ENCODE measurements at regions not wholly inside any gene's neighbourhood (a gene's known extent, or its start where the extent isn't known, plus 50 kb on each side); places are given as distances from the start of the nearest gene placed in this dataset.

GRCh38 chr1:241447031-241447644, 72.4 kb downstream of the FH start:
- TF ChIP-seq, protein P1, sequence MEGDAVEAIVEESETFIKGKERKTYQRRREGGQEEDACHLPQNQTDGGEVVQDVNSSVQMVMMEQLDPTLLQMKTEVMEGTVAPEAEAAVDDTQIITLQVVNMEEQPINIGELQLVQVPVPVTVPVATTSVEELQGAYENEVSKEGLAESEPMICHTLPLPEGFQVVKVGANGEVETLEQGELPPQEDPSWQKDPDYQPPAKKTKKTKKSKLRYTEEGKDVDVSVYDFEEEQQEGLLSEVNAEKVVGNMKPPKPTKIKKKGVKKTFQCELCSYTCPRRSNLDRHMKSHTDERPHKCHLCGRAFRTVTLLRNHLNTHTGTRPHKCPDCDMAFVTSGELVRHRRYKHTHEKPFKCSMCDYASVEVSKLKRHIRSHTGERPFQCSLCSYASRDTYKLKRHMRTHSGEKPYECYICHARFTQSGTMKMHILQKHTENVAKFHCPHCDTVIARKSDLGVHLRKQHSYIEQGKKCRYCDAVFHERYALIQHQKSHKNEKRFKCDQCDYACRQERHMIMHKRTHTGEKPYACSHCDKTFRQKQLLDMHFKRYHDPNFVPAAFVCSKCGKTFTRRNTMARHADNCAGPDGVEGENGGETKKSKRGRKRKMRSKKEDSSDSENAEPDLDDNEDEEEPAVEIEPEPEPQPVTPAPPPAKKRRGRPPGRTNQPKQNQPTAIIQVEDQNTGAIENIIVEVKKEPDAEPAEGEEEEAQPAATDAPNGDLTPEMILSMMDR (IDR thresholded peaks at IDR 0.05; ENCODE audit: low read depth, low read length, missing input control), result no peak
- TF ChIP-seq RXRA (IDR thresholded peaks at IDR 0.05), result no peak
- TF ChIP-seq YY1 (IDR thresholded peaks at IDR 0.05), result no peak
- TF ChIP-seq TAF1 (conservative IDR thresholded peaks at IDR 0.05), result no peak
- TF ChIP-seq FOXA1 (IDR thresholded peaks at IDR 0.05), result no peak
- no peak for TF ChIP-seq EGR1 (IDR thresholded peaks at IDR 0.05; ENCODE audit: low read depth in 2 of 2)
- TF ChIP-seq, protein P2, sequence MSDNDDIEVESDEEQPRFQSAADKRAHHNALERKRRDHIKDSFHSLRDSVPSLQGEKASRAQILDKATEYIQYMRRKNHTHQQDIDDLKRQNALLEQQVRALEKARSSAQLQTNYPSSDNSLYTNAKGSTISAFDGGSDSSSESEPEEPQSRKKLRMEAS (IDR thresholded peaks at IDR 0.05), result no peak
- no peak for TF ChIP-seq JUND (IDR thresholded peaks at IDR 0.05)
- no peak for TF ChIP-seq GABPA (IDR thresholded peaks at IDR 0.05 in 1 of 2, conservative IDR thresholded peaks at IDR 0.05 in 1 of 2)
- TF ChIP-seq RAD21 (IDR thresholded peaks at IDR 0.05), result no peak
- TF ChIP-seq NR2F2 (IDR thresholded peaks at IDR 0.05), result no peak
- no peak for TF ChIP-seq HNF4G (IDR thresholded peaks at IDR 0.05)

Measured in liver (tissue), 3 donors.